Right lobe of liver (tissue), 6 donors: ENCODE measurements at regions not wholly inside any gene's neighbourhood (a gene's known extent, or its start where the extent isn't known, plus 50 kb on each side); places are given as distances from the start of the nearest gene placed in this dataset.

Experiments used
- ATAC-seq, 4 donors: fragments of 200-7000 bp; cut with Tn5 transposase; one replicate each; pipeline ENCODE4 v1.9.1; 2020; ENCODE audit warnings: mild to moderate bottlenecking in 4 of 4, moderate library complexity in 4 of 4
- DNase-seq, 3 donors: peaks; one replicate each; pipeline ENCODE4 v3.0.0-alpha.2; 2020
- H3K27ac ChIP-seq, 3 donors: fragments of 200-600 bp; one replicate each; pipeline ENCODE4 v1.8.0; 2022
- H3K27me3 ChIP-seq, 2 donors: fragments of 200-600 bp; one replicate each; pipeline ENCODE4 v1.8.0; 2022
- H3K36me3 ChIP-seq, 4 donors: fragments of 200-600 bp; sonication (generic) in 1 of 4; one replicate each; pipeline versions ENCODE4 v1.5.1 to v1.8.0; 2017 to 2022; ENCODE audit warnings: control low read depth in 1 of 4
- H3K4me1 ChIP-seq, 4 donors: fragments of 200-600 bp; sonication (generic) in 1 of 4; one replicate each; pipeline versions ENCODE4 v1.5.1 to v1.8.0; 2017 to 2022; ENCODE audit warnings: control low read depth in 1 of 4
- H3K4me3 ChIP-seq, 3 donors: fragments of 200-600 bp; one replicate each; pipeline ENCODE4 v1.8.0; 2022
- H3K9me3 ChIP-seq, 4 donors: fragments of 200-600 bp; sonication (generic) in 1 of 4; one replicate each; pipeline versions ENCODE4 v1.5.1 to v1.8.0; 2017 to 2022; ENCODE audit warnings: control low read depth in 1 of 4
- CTCF ChIP-seq, 4 donors: fragments of 200-600 bp in 3 of 4; fragments of 450-650 bp in 1 of 4; IDR thresholded peaks; one replicate each; pipeline versions ENCODE4 v1.5.1 to v1.8.0; 2016 to 2022; ENCODE audit warnings: antibody characterized with exemption in 4 of 4, mild to moderate bottlenecking in 2 of 4
- POLR2A ChIP-seq: fragments of 450-650 bp; IDR thresholded peaks from one replicate; pipeline ENCODE4 v1.6.1; 2017; ENCODE audit warnings: antibody characterized with exemption, mild to moderate bottlenecking
- WGBS: methylation state at CpG from one replicate; pipeline ENCODE4 v1.1.6; 2018; ENCODE audit warnings: low coverage, low lambda C conversion rate; ENCODE audit not compliant: insufficient coverage; ENCODE audit errors: missing lambda C conversion rate; 5-methylcytosine and 5-hydroxymethylcytosine counted together
- intact Hi-C, 2 donors: fragments of 100-400 bp; cut with DNase I; formaldehyde crosslinking; loops; one replicate each; pipeline versions ENCODE4 v1.11.2 to v1.14.1; 2022
- donor health status: DM: no; HTN: yes; CAD: no.
- donor health status: DM: no; HTN: no; CAD: no.
- donor health status: DM: no; HTN: no; CAD: no.
- donor health status: DM: no; HTN: yes; CAD: no.
- donor health status: DM: no; HTN: yes; CAD: no.

GRCh38 chr2:82314836-82315472, 2010.4 kb upstream of the LRRTM1 start:
- H3K27me3 ChIP-seq: no peaks in the 10 kb centered on the region
- ATAC-seq (no peak), DNase-seq (no peak)
- intact Hi-C loops: no loop called here
- 40% methylated on average over 1 of the region's 1 CpG for WGBS
- no peak overlapping the region for H3K4me3 ChIP-seq
- no peaks in the 10 kb centered on the region for H3K36me3 ChIP-seq
- no peak overlapping the region for H3K27ac ChIP-seq
- no peak for TF ChIP-seq CTCF (IDR thresholded peaks at IDR 0.05)
- TF ChIP-seq POLR2A: no peak
- H3K4me1 ChIP-seq: peaks cover 0 to 4% (median 0%) of the 10 kb centered on the region in 4 donors
- no peaks in the 10 kb centered on the region for H3K9me3 ChIP-seq

DNA sequence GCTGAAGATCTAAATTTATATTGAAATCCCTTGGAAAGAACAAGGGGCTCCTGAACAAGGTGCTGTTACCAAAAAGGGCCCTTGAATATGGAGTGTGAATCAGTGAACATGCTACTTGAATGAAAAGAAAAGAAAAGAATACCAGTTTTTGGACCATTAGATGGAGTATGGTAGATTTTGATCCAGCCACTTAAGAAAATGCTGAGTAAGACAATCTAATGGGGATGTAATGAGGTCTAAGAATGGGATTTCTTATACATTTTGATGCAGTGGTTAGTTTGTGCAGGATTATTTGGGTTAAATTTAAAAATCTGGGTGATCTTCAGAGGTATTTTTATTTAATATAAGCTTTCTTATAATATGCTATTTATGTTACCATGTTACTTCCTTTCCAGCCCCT, 2003.0 kb upstream of the LRRTM1 start:
- ATAC-seq (no peak), DNase-seq (no peak)
- H3K27me3 ChIP-seq: no peaks in the 10 kb centered on the region
- intact Hi-C loops: no loop called here
- H3K27ac ChIP-seq: no peak overlapping the region
- no peaks in the 10 kb centered on the region for H3K9me3 ChIP-seq
- TF ChIP-seq CTCF (IDR thresholded peaks at IDR 0.05) (no peak), POLR2A (no peak)
- no peaks in the 10 kb centered on the region for H3K4me1 ChIP-seq
- no peak overlapping the region for H3K4me3 ChIP-seq
- no peaks in the 10 kb centered on the region for H3K36me3 ChIP-seq

DNA sequence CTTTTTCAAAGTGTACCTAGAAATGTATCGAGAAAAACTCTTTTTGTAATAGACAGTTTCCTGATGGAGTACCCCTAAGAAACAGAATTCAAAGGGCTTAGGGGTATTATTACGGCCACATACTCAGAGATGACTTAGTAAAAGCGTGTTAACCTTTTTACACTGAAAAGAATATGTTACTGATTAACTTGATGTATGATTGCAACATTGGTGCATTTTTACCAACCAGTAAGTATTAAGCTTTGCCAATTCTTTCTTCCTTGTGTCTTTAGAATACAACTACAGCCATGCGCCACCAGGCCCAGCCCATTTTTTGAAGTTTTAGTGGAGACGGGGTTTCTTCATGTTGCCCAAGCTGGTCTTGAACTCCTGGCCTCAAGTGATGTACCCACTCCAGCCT, 1997.0 kb upstream of the LRRTM1 start:
- H3K27ac ChIP-seq: no peak overlapping the region
- ATAC-seq (peak; percentile 65 to 94 (median 92)), DNase-seq (no peak)
- no peaks in the 10 kb centered on the region for H3K9me3 ChIP-seq
- no peaks in the 10 kb centered on the region for H3K36me3 ChIP-seq
- no peak overlapping the region for H3K4me3 ChIP-seq
- H3K27me3 ChIP-seq: no peaks in the 10 kb centered on the region
- TF ChIP-seq CTCF (IDR thresholded peaks at IDR 0.05): no peak
- TF ChIP-seq POLR2A: no peak
- intact Hi-C loops: no loop called here
- WGBS: 43% methylated on average over 5 of the region's 5 CpGs
- peaks cover 0 to 9% (median 0%) of the 10 kb centered on the region in 4 donors for H3K4me1 ChIP-seq

DNA sequence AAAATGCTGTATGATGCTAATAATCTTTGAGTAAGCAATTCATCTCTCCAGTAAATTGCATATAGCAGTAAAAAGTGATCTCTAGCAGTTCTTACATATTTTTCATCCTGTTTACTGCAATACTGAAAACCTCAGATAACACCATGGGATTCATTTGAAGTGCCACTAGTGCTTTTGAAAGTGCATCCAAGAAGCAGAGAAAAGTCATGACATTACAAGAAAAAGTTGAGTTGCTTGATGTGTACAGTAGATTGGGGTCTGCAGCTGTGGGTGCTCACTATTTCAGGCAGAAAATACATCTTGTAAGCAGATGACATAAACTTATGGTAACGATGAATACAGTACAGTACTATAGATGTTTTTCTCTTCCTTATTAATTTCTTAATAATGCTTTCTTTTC, 1984.9 kb upstream of the LRRTM1 start:
- Histone ChIP-seq H3K9me3 (no peaks in the 10 kb centered on the region), H3K36me3 (no peaks in the 10 kb centered on the region), H3K4me3 (no peak overlapping the region), H3K27me3 (no peaks in the 10 kb centered on the region), H3K27ac (no peak overlapping the region), H3K4me1 (no peaks in the 10 kb centered on the region)
- intact Hi-C loops: no loop called here
- TF ChIP-seq POLR2A (no peak), CTCF (IDR thresholded peaks at IDR 0.05) (no peak)
- ATAC-seq (no peak), DNase-seq (no peak)
- 58% methylated on average over 1 of the region's 1 CpG for WGBS

- Histone ChIP-seq H3K27ac (no peak overlapping the region), H3K27me3 (no peaks in the 10 kb centered on the region), H3K36me3 (no peaks in the 10 kb centered on the region), H3K9me3 (no peaks in the 10 kb centered on the region), H3K4me3 (no peak overlapping the region), H3K4me1 (no peaks in the 10 kb centered on the region)
- intact Hi-C loops: no loop called here
- no peak for ATAC-seq
- whole genome bisulfite sequencing: 77% methylated on average over 2 of the region's 2 CpGs
- no peak for DNase-seq
- no peak for TF ChIP-seq CTCF (IDR thresholded peaks at IDR 0.05)
- TF ChIP-seq POLR2A: no peak
Observed at GRCh38 chr2:82283075-82283474, 1978.5 kb upstream of the LRRTM1 start.
